A673 (cell line): ENCODE measurements at regions not wholly inside any gene's neighbourhood (a gene's known extent, or its start where the extent isn't known, plus 50 kb on each side); places are given as distances from the start of the nearest gene placed in this dataset.

ENCODE experiments used
- CTCF ChIP-seq: fragments of 300-800, 200-600 bp; sonication (generic); conservative IDR thresholded peaks from 2 replicates; pipeline ENCODE4 v1.5.1; 2017; ENCODE audit warnings: low read depth, mild to moderate bottlenecking, antibody characterized with exemption, low read length, moderate library complexity, mixed read lengths
- EZH2 ChIP-seq: fragments of 200-600 bp; sonication (generic); IDR thresholded peaks from 2 replicates; pipeline ENCODE4 v1.6.1; 2017; ENCODE audit warnings: borderline replicate concordance, low read depth, mild to moderate bottlenecking, mixed read lengths, antibody characterized with exemption, low read length; ENCODE audit not compliant: poor library complexity, severe bottlenecking

GRCh38 chr20:59441860-59442810, 141.7 kb downstream of the EDN3 start:
- no peak for TF ChIP-seq EZH2
- no peak for TF ChIP-seq CTCF
